SKM-1 (cell line): ENCODE measurements at regions not wholly inside any gene's neighbourhood (a gene's known extent, or its start where the extent isn't known, plus 50 kb on each side); places are given as distances from the start of the nearest gene placed in this dataset.
A peak's percentile ranks its signal among the peaks of the same experiment; 100 is the strongest.

Experiments used
- DNase-seq: peaks from one replicate; lab custom pipeline; 2025; ENCODE audit not compliant: unreplicated experiment; lab: John Stamatoyannopoulos, UW

DNA sequence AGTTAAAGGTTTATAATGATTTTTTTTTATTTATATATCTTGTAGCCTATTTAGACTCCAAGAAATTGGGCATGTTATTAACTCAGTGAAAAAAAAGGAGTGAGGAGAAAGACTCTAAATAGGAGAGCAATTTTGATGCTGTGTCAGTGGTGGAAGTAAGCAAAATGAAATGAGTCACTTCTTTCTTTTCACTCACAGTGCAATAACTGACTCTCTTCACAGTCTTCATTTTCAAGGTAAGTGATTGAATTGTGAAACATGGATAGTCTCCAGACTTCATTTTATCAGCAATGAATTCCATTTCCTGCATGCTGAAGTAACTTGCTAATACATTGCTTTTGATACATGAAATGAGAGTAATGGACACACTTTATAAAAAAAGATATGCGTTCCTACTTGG is 2271.5 kb downstream of the PCDH7 start:
- DNase-seq, result no peak

- DNase-seq, result no peak
Observed at GRCh38 chr4:32994981-32995881, 2275.1 kb downstream of the PCDH7 start.

GRCh38 chr4:33013282-33013681 is 2293.1 kb downstream of the PCDH7 start:
- DNase-seq, result no peak

GRCh38 chr4:33025236-33025635 is 2305.1 kb downstream of the PCDH7 start:
- DNase-seq, result no peak

DNA sequence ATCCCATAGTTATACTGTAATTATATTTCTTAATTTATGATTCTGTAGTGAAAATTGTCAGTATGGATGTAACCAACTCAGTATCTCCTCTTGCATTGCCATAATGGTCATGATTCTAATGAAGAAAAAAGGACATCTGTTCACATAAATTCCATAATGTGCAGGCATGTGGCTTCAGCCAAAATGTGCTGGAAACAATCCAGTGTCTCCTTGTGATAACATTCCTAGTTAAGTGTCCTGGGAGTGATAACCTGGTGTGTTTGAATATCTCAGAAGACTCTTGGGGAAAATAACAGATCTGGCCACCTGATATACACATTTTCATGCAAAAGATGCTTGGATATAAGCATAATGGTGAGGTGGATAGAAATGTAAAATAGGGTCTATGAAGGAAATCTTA is 2309.8 kb downstream of the PCDH7 start:
- no peak for DNase-seq

GRCh38 chr4:33031328-33031727 is 2311.2 kb downstream of the PCDH7 start:
- DNase-seq, result no peak

- no peak for DNase-seq
Observed at GRCh38 chr4:33037464-33037863, 2317.3 kb downstream of the PCDH7 start.

DNA sequence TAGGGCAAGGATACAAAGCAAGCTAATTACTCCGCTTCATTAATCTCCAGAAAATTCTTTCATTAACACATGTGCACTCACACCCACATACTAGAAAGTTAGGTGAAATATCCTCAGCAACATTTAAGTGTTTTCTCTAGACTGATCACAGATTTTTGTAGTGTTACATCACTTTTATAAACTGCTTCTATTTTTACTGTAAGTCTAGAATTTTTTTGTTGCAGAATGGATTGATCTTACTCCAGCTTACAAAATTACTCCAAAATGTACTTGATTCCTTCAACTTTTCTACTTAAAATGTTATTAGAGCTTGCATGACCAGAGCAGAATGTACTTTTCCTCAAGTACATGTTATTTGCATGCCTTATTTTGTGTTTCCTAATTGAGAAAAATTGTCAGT is 2325.2 kb downstream of the PCDH7 start:
- no peak for DNase-seq

- DNase-seq, result no peak
Observed at GRCh38 chr4:33052241-33052640, 2332.1 kb downstream of the PCDH7 start.

DNA sequence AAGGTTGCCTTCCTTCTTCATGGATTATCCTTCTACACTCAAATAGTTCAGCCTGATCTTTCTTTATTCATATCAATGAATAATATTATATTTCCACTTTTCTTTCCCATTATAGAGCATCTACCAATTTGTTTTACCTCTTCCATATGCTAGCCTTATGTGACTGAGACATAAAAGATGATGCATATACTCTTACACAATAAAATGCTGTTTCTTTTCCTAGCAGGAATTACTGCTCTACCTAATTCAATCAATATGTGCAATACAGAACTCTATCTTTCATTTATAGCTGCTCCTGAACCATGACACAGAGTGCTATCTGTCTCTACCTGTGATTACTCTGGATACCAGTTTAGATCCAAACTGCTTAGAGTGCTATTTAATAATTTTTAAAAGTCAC is 2334.0 kb downstream of the PCDH7 start:
- no peak for DNase-seq

- no peak for DNase-seq
Observed at GRCh38 chr4:33054656-33055196, 2334.6 kb downstream of the PCDH7 start.

GRCh38 chr4:33057736-33058135 is 2337.6 kb downstream of the PCDH7 start:
- no peak for DNase-seq

- DNase-seq, result no peak
Observed at GRCh38 chr4:33058998-33059397, 2338.8 kb downstream of the PCDH7 start.

DNA sequence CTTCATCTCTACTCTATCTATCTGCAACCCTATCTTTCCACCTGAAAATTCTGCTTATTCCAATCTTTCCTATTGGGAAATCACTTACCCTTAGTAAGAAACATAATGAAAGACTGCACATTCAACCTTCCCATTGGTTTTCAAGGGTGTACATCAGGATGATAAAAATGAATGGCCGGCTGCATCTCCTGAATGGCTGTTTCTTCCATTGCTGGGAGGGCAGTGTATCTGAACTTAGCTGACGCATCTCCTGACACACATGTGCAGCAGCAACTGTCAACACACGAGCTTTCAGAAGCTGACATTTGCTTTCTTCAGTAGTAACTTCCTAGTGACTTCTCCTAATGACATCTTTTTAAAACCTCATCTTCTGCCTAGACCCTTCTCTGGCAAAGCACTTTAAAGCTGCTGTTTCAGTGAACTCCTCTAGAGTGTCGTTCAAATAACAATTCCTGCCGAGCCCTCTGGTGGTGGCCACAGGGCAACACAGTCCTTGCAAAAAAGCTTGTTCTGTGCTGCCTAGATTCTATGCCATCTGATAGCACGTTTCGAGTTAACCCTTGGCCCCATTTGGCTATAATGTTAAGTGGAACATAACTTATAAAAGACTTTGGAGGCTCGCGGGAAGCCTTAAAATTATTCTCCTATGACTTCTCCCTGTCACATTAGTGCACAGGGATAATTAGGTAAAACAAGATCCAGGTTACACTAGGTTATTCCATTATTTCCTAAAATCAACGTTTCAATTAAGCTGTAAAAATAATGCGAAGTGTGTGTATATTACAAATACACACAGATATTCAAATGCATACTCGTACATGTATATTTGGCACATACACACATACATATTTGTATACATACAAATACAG is 2340.7 kb downstream of the PCDH7 start:
- DNase-seq, result peak; percentile 65

- no peak for DNase-seq
Observed at GRCh38 chr4:33061727-33062126, 2341.6 kb downstream of the PCDH7 start.

DNA sequence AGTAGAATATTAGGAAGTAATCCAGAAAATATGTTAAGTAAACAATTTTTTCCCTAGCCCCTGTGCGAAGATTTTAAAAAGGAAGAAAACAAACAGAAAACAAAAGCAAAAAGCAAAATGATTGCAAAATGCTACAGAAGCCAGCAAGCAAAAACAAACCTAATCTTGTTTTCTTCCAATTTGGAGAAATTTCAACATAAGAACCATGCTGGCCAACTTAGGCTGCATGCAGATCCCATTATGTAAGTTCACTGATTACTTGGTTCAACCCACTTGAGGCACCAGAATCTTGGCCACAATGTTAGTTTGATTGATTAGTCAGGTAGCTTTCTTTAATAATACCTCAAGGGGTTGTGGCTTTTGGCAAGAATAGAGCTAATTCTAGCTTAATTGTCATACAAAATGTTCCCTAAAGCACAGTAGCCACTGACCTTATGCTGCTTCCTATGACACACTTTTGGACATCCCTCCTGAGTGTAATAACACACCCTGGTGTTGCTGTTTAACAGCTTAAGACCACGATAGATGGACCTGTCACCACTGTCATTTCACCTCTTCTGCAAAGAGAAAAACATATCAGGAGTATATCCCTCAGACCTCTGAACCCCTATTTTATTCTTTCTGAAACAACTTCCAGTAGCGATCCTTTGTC is 2342.1 kb downstream of the PCDH7 start:
- no peak for DNase-seq

DNA sequence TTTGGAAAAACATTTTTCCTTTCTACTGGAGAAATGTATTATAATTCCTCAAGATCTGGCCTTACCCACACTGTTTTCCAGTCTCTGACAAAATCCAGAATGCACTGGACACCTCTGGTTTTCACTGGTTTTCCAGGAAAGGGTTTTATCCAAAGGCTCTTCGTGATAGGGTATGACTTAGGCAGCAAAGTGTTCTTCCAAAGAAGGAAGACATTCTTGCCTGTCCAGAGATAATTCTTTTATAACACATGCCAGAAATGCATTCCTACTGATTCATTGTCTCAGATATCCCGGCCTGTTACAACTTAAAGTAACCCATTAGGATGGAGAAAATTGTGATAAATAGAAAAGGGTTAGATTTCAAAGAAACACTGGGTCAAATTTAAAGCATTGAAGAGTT is 2343.1 kb downstream of the PCDH7 start:
- no peak for DNase-seq

DNA sequence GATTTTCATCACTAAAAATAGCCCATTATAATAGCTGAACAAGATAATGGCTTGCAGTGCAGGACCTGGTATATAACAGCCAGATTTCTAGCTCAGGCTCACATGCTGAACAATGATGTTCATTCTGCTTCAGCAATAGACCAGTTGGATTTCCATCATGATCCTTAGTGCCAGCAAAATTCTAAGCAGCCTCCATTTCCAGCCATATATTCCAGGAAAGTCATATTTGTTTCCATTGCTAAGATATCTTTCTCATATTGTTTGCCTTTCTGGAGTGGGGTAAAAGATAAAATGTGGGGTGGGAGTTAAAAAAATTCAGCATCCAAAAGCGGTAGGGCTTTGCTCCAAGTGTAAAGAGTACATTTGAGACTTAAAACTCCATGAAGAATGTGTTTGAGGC is 2344.1 kb downstream of the PCDH7 start:
- DNase-seq, result no peak

GRCh38 chr4:33065749-33066148 is 2345.6 kb downstream of the PCDH7 start:
- no peak for DNase-seq

GRCh38 chr4:33067221-33067620 is 2347.1 kb downstream of the PCDH7 start:
- DNase-seq, result no peak

- DNase-seq, result no peak
Observed at GRCh38 chr4:33068539-33068938, 2348.4 kb downstream of the PCDH7 start.
